GM13977 (cell line): ENCODE measurements at regions not wholly inside any gene's neighbourhood (a gene's known extent, or its start where the extent isn't known, plus 50 kb on each side); places are given as distances from the start of the nearest gene placed in this dataset.

Source experiments
- DNase-seq: peaks from one replicate; pipeline ENCODE4 v3.0.0; 2012; ENCODE audit warnings: low spot score
- in situ Hi-C: fragments of 300-500 bp; cut with MboI; formaldehyde crosslinking; loops from one replicate; pipeline ENCODE4 v1.12.0; 2022; ENCODE audit warnings: low sequenced_read_pairs, low pct_unique_long_range_greater_than_20kb, mixed read lengths, inconsistent platforms; ENCODE audit not compliant: unreplicated experiment
- TF ChIP-seq, protein P1 (sequence below): IDR thresholded peaks from 2 replicates; pipeline ENCODE4 v1.5.1; 2012; ENCODE audit warnings: mild to moderate bottlenecking, control low read depth; ENCODE audit not compliant: insufficient read depth; ENCODE audit errors: extremely low read depth, missing control alignments

DNA sequence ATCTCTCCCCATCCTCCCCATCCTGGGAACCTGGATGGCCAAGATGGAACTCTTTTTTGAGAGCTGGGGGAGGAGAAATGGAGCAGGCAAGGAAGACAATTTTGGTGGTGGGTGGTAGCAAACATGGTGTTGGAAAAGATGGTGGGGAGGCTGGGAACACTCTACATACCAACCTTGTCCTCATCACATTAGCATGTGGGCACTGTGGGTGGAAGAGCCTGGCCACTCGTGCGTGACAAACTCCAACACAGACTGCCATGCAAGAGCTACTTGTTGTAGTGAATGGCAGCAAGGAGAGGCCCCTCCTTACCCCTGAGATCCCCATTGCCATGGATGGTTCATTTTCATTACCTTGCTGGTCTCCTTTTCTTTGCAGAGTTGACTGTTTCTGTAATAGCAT is 262.6 kb downstream of the RPLP1 start:
- DNase-seq, result no peak
- in situ Hi-C loops, result no loop called here
- TF ChIP-seq, protein P1, sequence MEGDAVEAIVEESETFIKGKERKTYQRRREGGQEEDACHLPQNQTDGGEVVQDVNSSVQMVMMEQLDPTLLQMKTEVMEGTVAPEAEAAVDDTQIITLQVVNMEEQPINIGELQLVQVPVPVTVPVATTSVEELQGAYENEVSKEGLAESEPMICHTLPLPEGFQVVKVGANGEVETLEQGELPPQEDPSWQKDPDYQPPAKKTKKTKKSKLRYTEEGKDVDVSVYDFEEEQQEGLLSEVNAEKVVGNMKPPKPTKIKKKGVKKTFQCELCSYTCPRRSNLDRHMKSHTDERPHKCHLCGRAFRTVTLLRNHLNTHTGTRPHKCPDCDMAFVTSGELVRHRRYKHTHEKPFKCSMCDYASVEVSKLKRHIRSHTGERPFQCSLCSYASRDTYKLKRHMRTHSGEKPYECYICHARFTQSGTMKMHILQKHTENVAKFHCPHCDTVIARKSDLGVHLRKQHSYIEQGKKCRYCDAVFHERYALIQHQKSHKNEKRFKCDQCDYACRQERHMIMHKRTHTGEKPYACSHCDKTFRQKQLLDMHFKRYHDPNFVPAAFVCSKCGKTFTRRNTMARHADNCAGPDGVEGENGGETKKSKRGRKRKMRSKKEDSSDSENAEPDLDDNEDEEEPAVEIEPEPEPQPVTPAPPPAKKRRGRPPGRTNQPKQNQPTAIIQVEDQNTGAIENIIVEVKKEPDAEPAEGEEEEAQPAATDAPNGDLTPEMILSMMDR, result no peak

DNA sequence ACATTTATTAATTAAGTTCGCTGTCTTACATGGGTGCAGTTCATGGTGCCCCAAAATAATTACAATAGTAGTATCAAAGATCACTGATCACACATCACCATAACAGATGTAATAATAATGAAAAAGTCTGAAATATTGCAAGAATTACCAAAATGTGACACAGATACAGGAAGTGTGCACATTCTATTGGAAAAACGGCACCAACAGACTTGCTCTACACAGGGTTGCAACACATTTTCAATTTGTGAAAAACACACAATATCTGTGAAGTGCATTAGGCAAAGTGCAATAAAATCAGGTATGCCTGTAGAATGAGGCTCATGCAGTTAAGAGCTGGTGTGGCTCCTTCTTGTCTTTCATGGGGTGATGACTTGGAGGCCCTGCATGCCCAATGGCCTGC is 265.8 kb downstream of the RPLP1 start:
- DNase-seq, result no peak
- TF ChIP-seq, protein P1, result no peak
- in situ Hi-C loops, result no loop called here

DNA sequence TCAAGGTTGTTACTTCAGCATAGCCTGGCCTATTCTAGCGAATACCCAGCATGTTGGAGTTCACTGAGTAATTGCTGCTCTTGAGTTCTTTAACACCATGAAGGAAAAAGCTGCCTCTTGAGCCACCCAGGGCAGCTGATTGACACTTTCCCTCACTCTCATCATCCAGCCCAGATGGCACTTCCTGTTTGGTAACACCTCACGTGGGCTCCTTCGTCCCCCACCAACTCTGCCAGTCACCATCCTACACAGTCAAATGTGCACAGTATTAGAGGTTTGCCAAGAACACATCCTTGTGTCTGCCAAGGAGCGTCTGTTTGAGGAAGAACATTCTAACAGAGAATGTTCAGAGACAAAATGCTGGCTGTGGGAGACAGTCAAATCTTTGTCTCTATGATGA is 266.3 kb downstream of the RPLP1 start:
- DNase-seq, result no peak
- in situ Hi-C loops, result no loop called here
- TF ChIP-seq, protein P1, result no peak

DNA sequence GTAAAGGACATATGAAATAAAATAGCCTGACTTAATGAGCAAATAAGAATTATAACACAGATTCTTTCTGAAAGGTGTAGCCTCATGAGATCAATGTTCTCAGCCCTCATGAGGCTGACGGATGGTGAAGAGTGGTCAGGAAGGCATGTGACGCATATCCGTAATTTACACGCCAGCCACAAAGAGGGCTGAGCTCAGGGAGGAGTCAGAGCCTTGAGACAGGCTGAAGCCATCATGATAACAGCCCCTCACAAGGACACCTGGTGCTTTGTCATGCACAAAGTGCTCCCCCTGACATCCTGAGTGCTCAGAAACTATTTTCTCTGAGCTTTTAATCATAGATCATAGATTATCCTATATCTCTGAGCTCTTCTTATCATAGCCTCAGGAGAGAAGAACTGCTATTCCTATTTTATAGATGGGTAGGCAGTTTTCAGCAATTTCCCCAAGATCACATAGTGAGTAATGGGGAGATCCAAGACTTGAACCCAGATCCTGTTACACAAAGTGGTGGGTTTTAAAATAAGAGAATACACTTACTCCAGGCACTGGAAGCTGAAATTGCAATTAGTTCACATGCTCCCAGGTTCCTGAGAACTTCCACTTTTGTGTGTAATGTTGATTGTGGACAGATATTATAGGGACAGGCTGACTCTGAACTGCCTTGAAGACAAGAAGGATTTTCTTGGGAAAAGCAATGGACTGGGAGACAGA is 267.1 kb downstream of the RPLP1 start:
- TF ChIP-seq, protein P1, result no peak
- no peak for DNase-seq
- in situ Hi-C loops, result loop anchor here (10.0 kb wide), 1 partner anchor 765 kb away; no protein-coding TSS in a partner anchor

DNA sequence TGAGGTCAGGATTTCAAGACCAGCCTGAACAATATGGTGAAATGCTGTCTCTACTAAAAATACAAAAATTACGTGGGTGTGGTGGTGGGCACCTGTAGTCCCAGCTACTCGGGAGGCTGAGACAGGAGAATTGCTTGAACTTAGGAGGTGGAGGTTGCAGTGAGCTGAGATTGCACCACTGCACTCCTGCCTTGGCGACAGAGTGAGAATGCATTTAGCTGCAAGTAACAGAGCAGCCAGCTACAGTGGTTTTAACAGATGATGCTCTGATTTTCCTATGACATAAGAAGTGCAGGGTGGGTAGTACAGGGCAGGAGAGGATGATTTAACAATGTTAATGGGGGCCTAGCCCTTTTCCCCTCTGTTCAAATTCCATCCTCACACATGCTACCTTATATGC is 267.9 kb downstream of the RPLP1 start:
- in situ Hi-C loops, result loop anchor here (10.0 kb wide), 1 partner anchor 764 kb away; no protein-coding TSS in a partner anchor
- no peak for DNase-seq
- TF ChIP-seq, protein P1, result no peak

DNA sequence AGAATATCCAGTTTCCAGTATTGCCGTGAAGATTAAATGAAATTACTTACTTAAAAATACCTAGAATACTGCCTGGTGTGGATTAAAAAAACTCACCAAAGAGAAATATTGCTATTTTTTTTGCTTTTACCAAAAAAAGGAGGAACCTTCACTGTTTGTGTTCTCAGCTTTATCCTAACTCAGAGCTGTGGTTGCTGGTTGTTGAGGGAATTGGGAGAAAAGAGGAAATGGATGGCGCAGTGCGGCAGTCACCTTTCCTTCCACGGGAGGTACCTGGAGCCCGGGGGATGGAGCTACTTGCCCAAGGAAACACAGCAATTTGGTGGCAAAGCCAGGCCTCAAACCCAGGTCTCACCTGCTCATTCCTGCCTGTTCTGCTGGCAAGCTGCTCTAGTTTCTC is 270.3 kb downstream of the RPLP1 start:
- DNase-seq, result no peak
- in situ Hi-C loops, result loop anchor here (10.0 kb wide), 1 partner anchor 762 kb away; no protein-coding TSS in a partner anchor
- TF ChIP-seq, protein P1, result no peak
